ENCODE measurements at regions not wholly inside any gene's neighbourhood (a gene's known extent, or its start where the extent isn't known, plus 50 kb on each side); places are given as distances from the start of the nearest gene placed in this dataset.

DNA sequence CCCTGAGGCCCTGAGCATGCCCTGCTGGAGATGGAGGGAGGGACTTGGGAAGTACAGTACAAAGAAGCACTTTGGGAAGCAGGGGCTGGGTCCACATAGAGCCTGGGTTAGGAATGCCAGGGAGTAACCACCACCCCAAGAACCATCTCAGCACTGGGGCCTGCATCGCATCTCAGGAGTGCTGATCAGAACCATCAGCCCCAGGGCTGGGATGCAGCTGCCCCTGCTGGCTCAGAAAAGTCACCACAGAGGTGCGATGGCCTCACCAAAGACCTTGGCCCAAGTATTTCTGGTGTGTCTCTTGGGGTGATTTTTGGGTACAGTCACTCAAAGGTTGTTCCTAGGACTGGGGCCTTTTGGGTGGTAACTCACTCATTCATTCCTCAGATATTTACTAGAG lies 236.8 kb upstream of the MVB12B start:
- TF ChIP-seq, protein P1, sequence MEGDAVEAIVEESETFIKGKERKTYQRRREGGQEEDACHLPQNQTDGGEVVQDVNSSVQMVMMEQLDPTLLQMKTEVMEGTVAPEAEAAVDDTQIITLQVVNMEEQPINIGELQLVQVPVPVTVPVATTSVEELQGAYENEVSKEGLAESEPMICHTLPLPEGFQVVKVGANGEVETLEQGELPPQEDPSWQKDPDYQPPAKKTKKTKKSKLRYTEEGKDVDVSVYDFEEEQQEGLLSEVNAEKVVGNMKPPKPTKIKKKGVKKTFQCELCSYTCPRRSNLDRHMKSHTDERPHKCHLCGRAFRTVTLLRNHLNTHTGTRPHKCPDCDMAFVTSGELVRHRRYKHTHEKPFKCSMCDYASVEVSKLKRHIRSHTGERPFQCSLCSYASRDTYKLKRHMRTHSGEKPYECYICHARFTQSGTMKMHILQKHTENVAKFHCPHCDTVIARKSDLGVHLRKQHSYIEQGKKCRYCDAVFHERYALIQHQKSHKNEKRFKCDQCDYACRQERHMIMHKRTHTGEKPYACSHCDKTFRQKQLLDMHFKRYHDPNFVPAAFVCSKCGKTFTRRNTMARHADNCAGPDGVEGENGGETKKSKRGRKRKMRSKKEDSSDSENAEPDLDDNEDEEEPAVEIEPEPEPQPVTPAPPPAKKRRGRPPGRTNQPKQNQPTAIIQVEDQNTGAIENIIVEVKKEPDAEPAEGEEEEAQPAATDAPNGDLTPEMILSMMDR (optimal IDR thresholded peaks at IDR 0.05 in 1 of 3, IDR thresholded peaks at IDR 0.05 in 1 of 3, conservative IDR thresholded peaks at IDR 0.05 in 1 of 3; ENCODE audit: extremely low read depth in 1 of 3, insufficient read depth in 2 of 3, low read length in 3 of 3): no peak
- no peak for TF ChIP-seq EZH2 (IDR thresholded peaks at IDR 0.05; ENCODE audit: low read length)
